HFF-Myc (cell line): ENCODE measurements at regions not wholly inside any gene's neighbourhood (a gene's known extent, or its start where the extent isn't known, plus 50 kb on each side); places are given as distances from the start of the nearest gene placed in this dataset.

Source experiments
- DNase-seq: peaks from one replicate; pipeline ENCODE4 v3.0.0-alpha.2; 2011; ENCODE audit warnings: low read depth; ENCODE audit errors: extremely low read depth
- H3K4me3 ChIP-seq: replicated peaks from 2 replicates; pipeline ENCODE4 v1.5.1; 2011; ENCODE audit warnings: low read depth, mild to moderate bottlenecking, control low read depth, low read length
- CTCF ChIP-seq: IDR thresholded peaks from 2 replicates; pipeline ENCODE4 v1.5.1; 2012; ENCODE audit warnings: mild to moderate bottlenecking, low read depth, low read length, control low read depth; ENCODE audit errors: missing control alignments

GRCh38 chr2:139514951-139515350 lies 734.8 kb upstream of the NXPH2 start:
- DNase-seq: no peak
- TF ChIP-seq CTCF: no peak

GRCh38 chr2:139495851-139496250 lies 715.7 kb upstream of the NXPH2 start:
- no peak overlapping the region for H3K4me3 ChIP-seq
- no peak for DNase-seq

More at GRCh38 chr2:139514951-139515350, 734.8 kb upstream of the NXPH2 start:
- no peak overlapping the region for H3K4me3 ChIP-seq

DNA sequence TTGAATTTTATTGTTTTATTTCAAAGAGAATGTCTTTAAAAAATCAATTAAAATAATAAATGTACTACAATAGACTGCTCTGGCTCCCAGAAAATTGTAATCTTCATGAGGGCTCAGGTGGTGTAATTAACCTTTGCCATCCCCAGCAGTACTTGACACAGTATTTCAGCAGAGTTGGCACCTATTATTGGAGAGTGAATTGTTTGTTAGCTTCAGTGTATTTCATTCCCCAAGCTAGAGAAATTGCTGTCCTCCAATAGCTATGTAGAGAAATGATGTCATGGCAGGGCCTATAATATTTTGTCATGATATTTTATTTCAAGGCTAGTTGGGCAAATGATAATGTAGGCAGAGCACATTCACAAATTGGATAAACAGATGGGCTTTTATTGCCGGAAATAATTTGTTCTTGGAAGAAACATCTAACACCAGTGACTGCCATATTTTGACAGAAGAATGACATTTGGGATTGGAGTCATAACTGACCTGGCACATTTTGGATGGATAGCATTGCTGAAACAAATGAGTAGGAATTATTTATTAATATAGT lies 712.0 kb upstream of the NXPH2 start:
- no peak overlapping the region for H3K4me3 ChIP-seq
- no peak for DNase-seq
- no peak for TF ChIP-seq CTCF

More at GRCh38 chr2:139495851-139496250, 715.7 kb upstream of the NXPH2 start:
- TF ChIP-seq CTCF: no peak

GRCh38 chr2:139480161-139480650 lies 700.0 kb upstream of the NXPH2 start:
- no peak overlapping the region for H3K4me3 ChIP-seq
- TF ChIP-seq CTCF: no peak
- no peak for DNase-seq

DNA sequence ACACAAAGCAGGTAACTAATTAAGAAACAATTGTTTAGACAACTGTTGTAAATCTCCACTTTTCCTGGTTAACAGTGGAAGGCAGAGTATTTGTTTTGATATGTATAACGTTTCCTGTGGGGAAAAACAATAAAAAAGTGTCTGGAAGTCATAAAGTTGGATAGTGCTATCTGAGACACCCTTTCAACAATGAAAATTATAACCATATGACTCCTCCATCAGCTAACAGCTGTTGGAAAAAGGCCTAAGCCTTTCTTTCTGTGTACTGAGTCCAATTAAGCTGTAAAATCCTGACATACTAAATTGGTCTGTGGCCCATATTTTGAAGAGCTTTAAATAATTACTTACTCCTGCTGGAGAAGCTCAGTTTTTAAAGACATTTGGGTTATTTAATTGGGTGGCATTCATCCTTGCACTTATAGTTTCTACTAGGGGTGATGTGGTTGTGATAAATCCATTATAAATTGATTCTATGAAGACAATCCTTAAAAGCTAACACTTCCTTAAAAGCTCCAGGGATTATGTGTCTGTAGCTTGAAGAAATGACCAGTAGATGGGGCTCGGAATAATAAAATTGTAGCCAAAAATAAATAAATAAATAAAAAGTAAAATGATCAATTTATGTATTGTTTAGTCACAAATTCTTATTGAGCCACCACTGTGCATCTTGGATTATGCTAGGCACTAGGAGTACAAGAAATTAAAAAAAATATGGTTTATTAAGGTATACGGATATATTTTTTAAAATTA lies 698.1 kb upstream of the NXPH2 start:
- TF ChIP-seq CTCF: no peak
- no peak for DNase-seq
- no peak overlapping the region for H3K4me3 ChIP-seq

DNA sequence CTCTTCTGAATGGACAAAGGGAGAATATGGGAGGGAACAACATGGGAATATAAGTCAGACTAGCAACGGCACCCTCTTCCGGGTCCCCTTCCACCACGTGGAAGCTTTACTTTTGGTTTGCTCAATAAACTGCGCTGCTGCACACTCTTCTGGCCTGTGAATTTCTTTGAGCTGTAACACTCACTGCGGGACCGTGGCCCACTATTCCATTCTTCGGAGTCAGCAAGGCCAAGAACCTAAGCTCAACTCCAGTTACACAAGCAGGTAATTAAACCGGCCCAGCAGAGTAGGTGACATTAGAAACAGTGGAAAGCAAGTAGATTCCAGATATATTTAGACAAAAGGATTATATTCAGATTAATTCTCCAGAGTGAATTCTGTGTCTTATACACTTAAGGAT lies 697.4 kb upstream of the NXPH2 start:
- H3K4me3 ChIP-seq: no peak overlapping the region
- no peak for DNase-seq
- no peak for TF ChIP-seq CTCF
